PC-3 (cell line): ENCODE measurements at regions not wholly inside any gene's neighbourhood (a gene's known extent, or its start where the extent isn't known, plus 50 kb on each side); places are given as distances from the start of the nearest gene placed in this dataset.

ENCODE experiments used
- ATAC-seq: fragments of 200-7000 bp; cut with Tn5 transposase; 2 replicates; pipeline ENCODE4 v1.9.1; 2020; ENCODE audit warnings: mild to moderate bottlenecking, moderate library complexity
- BruUV-seq: library from RNA; stranded (reverse); fragments of 400-500 nt; replicated peaks from 2 replicates; lab custom pipeline; 2021; lab: Mats Ljungman, UMichigan
- CTCF ChIA-PET: fragments of 300-600 bp; sonication (Branson Sonifier 250); formaldehyde crosslinking; loops from one replicate; lab custom pipeline; 2022; ENCODE audit warnings: antibody characterized with exemption; lab: Charles Lee
- POLR2A ChIA-PET: fragments of 300-600 bp; sonication (Branson Sonifier 250); formaldehyde crosslinking; loops from one replicate; lab custom pipeline; 2022; ENCODE audit warnings: antibody characterized with exemption; ENCODE audit not compliant: unreplicated experiment; lab: Charles Lee
- DNase-seq: peaks from one replicate; pipeline ENCODE4 v3.0.0-alpha.2; 2015
- H2AFZ ChIP-seq: fragments of 300-600 bp; sonication (generic); 2 replicates; pipeline ENCODE4 v1.6.0; 2016; ENCODE audit warnings: antibody characterized with exemption, low read length
- H3F3A ChIP-seq: fragments of 300-600 bp; sonication (generic); one replicate; pipeline ENCODE4 v1.6.0; 2017; ENCODE audit warnings: antibody characterized with exemption, low read length, control low read depth, mild to moderate bottlenecking; ENCODE audit not compliant: unreplicated experiment
- H3K27ac ChIP-seq: fragments of 300-600 bp; sonication (generic); 2 replicates; pipeline ENCODE4 v1.5.1; 2016; ENCODE audit warnings: mild to moderate bottlenecking, low read length
- H3K27me3 ChIP-seq: fragments of 300-600 bp; sonication (generic); 2 replicates; pipeline ENCODE4 v1.6.1; 2016; ENCODE audit warnings: low read length, mixed read lengths
- H3K36me3 ChIP-seq: fragments of 300-600 bp; sonication (generic); 2 replicates; pipeline ENCODE4 v1.6.1; 2016; ENCODE audit warnings: low read depth, mixed run types, low read length, mixed read lengths
- H3K4me1 ChIP-seq: fragments of 300-600 bp; sonication (generic); 2 replicates; pipeline ENCODE4 v1.5.1; 2016; ENCODE audit warnings: low read length; ENCODE audit not compliant: insufficient read depth
- H3K4me2 ChIP-seq: fragments of 300-600 bp; sonication (generic); 2 replicates; pipeline ENCODE4 v1.6.0; 2016; ENCODE audit warnings: low read length
- H3K4me3 ChIP-seq: fragments of 300-600 bp; sonication (generic); 2 replicates; pipeline ENCODE4 v1.5.1; 2016; ENCODE audit warnings: mild to moderate bottlenecking, low read length, mixed read lengths
- H3K79me2 ChIP-seq: fragments of 300-600 bp; sonication (generic); 2 replicates; pipeline ENCODE4 v1.6.1; 2017; ENCODE audit warnings: low read length, mixed read lengths
- H3K9ac ChIP-seq: fragments of 300-600 bp; sonication (generic); 2 replicates; pipeline ENCODE4 v1.6.0; 2016; ENCODE audit warnings: mild to moderate bottlenecking, low read length
- H3K9me2 ChIP-seq: fragments of 300-600 bp; sonication (generic); replicated peaks from 2 replicates; pipeline ENCODE4 v1.6.1; 2016; ENCODE audit warnings: mixed run types, low read length, mixed read lengths
- H3K9me3 ChIP-seq: fragments of 300-600 bp; sonication (generic); 2 replicates; pipeline ENCODE4 v1.6.1; 2016; ENCODE audit warnings: low read length, mixed read lengths
- H4K20me1 ChIP-seq: fragments of 300-600 bp; sonication (generic); 2 replicates; pipeline ENCODE4 v1.6.1; 2016; ENCODE audit warnings: low read length, mixed read lengths
- CTCF ChIP-seq: fragments of 300-600 bp; sonication (generic); conservative IDR thresholded peaks from 2 replicates; pipeline ENCODE4 v1.5.1; 2017; ENCODE audit warnings: antibody characterized with exemption, low read depth, mild to moderate bottlenecking, low read length
- EZH2 ChIP-seq: fragments of 300-600 bp; sonication (generic); IDR thresholded peaks from one replicate; pipeline ENCODE4 v1.6.1; 2017; ENCODE audit warnings: antibody characterized with exemption, mild to moderate bottlenecking, low read length; ENCODE audit not compliant: unreplicated experiment
- EZH2phosphoT487 ChIP-seq: fragments of 300-600 bp; sonication (generic); IDR thresholded peaks from 2 replicates; pipeline ENCODE4 v1.6.1; 2018; ENCODE audit warnings: mild to moderate bottlenecking, antibody characterized with exemption, low read length, borderline replicate concordance
- intact Hi-C: fragments of 100-400 bp; cut with micrococcal nuclease; formaldehyde crosslinking; loops from 2 replicates; pipeline ENCODE4 v1.9.0; 2023

- H3K9me2 ChIP-seq: no peaks in the 10 kb centered on the region
- no peak overlapping the region for H3K4me2 ChIP-seq
- ATAC-seq (no peak), DNase-seq (no peak)
- no peaks in the 10 kb centered on the region for H3K79me2 ChIP-seq
- TF ChIP-seq EZH2phosphoT487 (no peak), EZH2 (no peak), CTCF (no peak)
- H3K9me3 ChIP-seq: no peaks in the 10 kb centered on the region
- H3K4me3 ChIP-seq: no peak overlapping the region
- H3K4me1 ChIP-seq: no peaks in the 10 kb centered on the region
- no peaks in the 10 kb centered on the region for H3F3A ChIP-seq
- BruUV-seq: no TSS peak
- no peak overlapping the region for H2AFZ ChIP-seq
- no peaks in the 10 kb centered on the region for H4K20me1 ChIP-seq
- CTCF ChIA-PET: no interaction called here
- POLR2A ChIA-PET: no interaction called here
- intact Hi-C loops: no loop called here
- H3K27ac ChIP-seq: no peak overlapping the region
- H3K36me3 ChIP-seq: no peaks in the 10 kb centered on the region
- no peak overlapping the region for H3K9ac ChIP-seq
- no peaks in the 10 kb centered on the region for H3K27me3 ChIP-seq
Observed at GRCh38 chr13:75049735-75050335, 432.1 kb downstream of the TBC1D4 start.

GRCh38 chr13:75042807-75043206, 439.2 kb downstream of the TBC1D4 start:
- intact Hi-C loops: no loop called here
- ATAC-seq (no peak), DNase-seq (no peak)
- Histone ChIP-seq H3K79me2 (no peaks in the 10 kb centered on the region), H3K36me3 (no peaks in the 10 kb centered on the region), H3F3A (no peaks in the 10 kb centered on the region), H3K4me1 (no peaks in the 10 kb centered on the region), H3K9ac (no peak overlapping the region), H3K27me3 (no peaks in the 10 kb centered on the region), H2AFZ (no peak overlapping the region), H3K4me2 (no peak overlapping the region), H3K27ac (no peak overlapping the region), H3K4me3 (no peak overlapping the region), H3K9me2 (no peaks in the 10 kb centered on the region), H4K20me1 (no peaks in the 10 kb centered on the region), H3K9me3 (no peaks in the 10 kb centered on the region)
- ChIA-PET POLR2A (no interaction called here), CTCF (no interaction called here)
- TF ChIP-seq EZH2phosphoT487 (no peak), CTCF (no peak), EZH2 (no peak)
- no TSS peak for BruUV-seq

GRCh38 chr13:75038393-75039113, 443.4 kb downstream of the TBC1D4 start:
- Histone ChIP-seq H3K27ac (no peak overlapping the region), H3K27me3 (no peaks in the 10 kb centered on the region), H3K4me1 (no peaks in the 10 kb centered on the region), H3K4me2 (no peak overlapping the region), H3K9me2 (no peaks in the 10 kb centered on the region), H3K79me2 (no peaks in the 10 kb centered on the region), H2AFZ (no peak overlapping the region), H3K36me3 (no peaks in the 10 kb centered on the region), H3K4me3 (no peak overlapping the region), H4K20me1 (no peaks in the 10 kb centered on the region), H3F3A (no peaks in the 10 kb centered on the region), H3K9ac (no peak overlapping the region), H3K9me3 (no peaks in the 10 kb centered on the region)
- ATAC-seq: no peak
- intact Hi-C loops: no loop called here
- POLR2A ChIA-PET: no interaction called here
- CTCF ChIA-PET: no interaction called here
- DNase-seq: no peak
- TF ChIP-seq EZH2phosphoT487 (no peak), CTCF (no peak), EZH2 (no peak)
- BruUV-seq: no TSS peak
